ENCODE measurements at regions not wholly inside any gene's neighbourhood (a gene's known extent, or its start where the extent isn't known, plus 50 kb on each side); places are given as distances from the start of the nearest gene placed in this dataset.

- Histone ChIP-seq H3K27ac (ENCODE audit: low read depth in 1 of 2, low read length in 2 of 2) (no peak overlapping the region), H3K9ac (ENCODE audit: low read depth in 1 of 2, low read length in 2 of 2) (no peak overlapping the region), H3K4me3 (ENCODE audit: low read depth in 1 of 3, low read length in 3 of 3) (no peak overlapping the region), H3K27me3 (ENCODE audit: control insufficient read depth in 4 of 4, insufficient read depth in 4 of 4, low read length in 3 of 4) (no peaks in the 10 kb centered on the region), H3K36me3 (ENCODE audit: control insufficient read depth in 4 of 4, insufficient read depth in 3 of 4, low read depth in 1 of 4, low read length in 3 of 4) (no peaks in the 10 kb centered on the region), H3K9me3 (ENCODE audit: control insufficient read depth in 4 of 4, low read length in 3 of 4) (no peaks in the 10 kb centered on the region), H3K4me1 (ENCODE audit: control insufficient read depth in 4 of 4, insufficient read depth in 4 of 4, low read length in 3 of 4) (no peaks in the 10 kb centered on the region)
- no peak for DNase-seq (ENCODE audit: low spot score)
- 92% methylated on average over 1 of the region's 1 CpG for whole genome bisulfite sequencing
- TF ChIP-seq ATF3 (IDR thresholded peaks at IDR 0.05) = no peak
- TF ChIP-seq REST (IDR thresholded peaks at IDR 0.05) = no peak
- no peak for TF ChIP-seq RAD21 (IDR thresholded peaks at IDR 0.05)
- TF ChIP-seq CTCF (IDR thresholded peaks at IDR 0.05; ENCODE audit: low read depth, low read length, missing input control) = no peak
- TF ChIP-seq RXRA (IDR thresholded peaks at IDR 0.05) = no peak
- TF ChIP-seq MAX (IDR thresholded peaks at IDR 0.05) = no peak
- no peak for TF ChIP-seq SP1 (IDR thresholded peaks at IDR 0.05)
- no peak for TF ChIP-seq HNF4G (IDR thresholded peaks at IDR 0.05)
- no peak for TF ChIP-seq JUND (IDR thresholded peaks at IDR 0.05)
- no peak for TF ChIP-seq EGR1 (IDR thresholded peaks at IDR 0.05; ENCODE audit: low read depth in 2 of 2)
- no peak for TF ChIP-seq FOXA1 (IDR thresholded peaks at IDR 0.05)
- TF ChIP-seq GABPA (IDR thresholded peaks at IDR 0.05 in 1 of 2, conservative IDR thresholded peaks at IDR 0.05 in 1 of 2) = no peak
- TF ChIP-seq YY1 (IDR thresholded peaks at IDR 0.05) = no peak
Measured at GRCh38 chr1:217224201-217224600, 406.7 kb downstream of the GPATCH2 start.

- WGBS = 55% methylated on average over 3 of the region's 3 CpGs
- TF ChIP-seq EGR1 (IDR thresholded peaks at IDR 0.05; ENCODE audit: low read depth in 2 of 2) (no peak), GABPA (IDR thresholded peaks at IDR 0.05 in 1 of 2, conservative IDR thresholded peaks at IDR 0.05 in 1 of 2) (no peak), MAX (IDR thresholded peaks at IDR 0.05) (no peak), YY1 (IDR thresholded peaks at IDR 0.05) (no peak), NR2F2 (IDR thresholded peaks at IDR 0.05) (no peak), REST (IDR thresholded peaks at IDR 0.05) (no peak), FOXA1 (IDR thresholded peaks at IDR 0.05) (no peak), HNF4G (IDR thresholded peaks at IDR 0.05) (no peak), SP1 (IDR thresholded peaks at IDR 0.05) (no peak), HNF4A (conservative IDR thresholded peaks at IDR 0.05) (no peak), FOXA2 (IDR thresholded peaks at IDR 0.05) (no peak), ZBTB33 (IDR thresholded peaks at IDR 0.05) (no peak)
Measured at GRCh38 chr1:217214551-217214950, 416.3 kb downstream of the GPATCH2 start.

More at GRCh38 chr1:217214551-217214950, 416.3 kb downstream of the GPATCH2 start:
- Histone ChIP-seq H3K27me3 (ENCODE audit: control insufficient read depth in 4 of 4, insufficient read depth in 4 of 4, low read length in 3 of 4) (peaks cover 0 to 3% (median 0%) of the 10 kb centered on the region in 4 donors), H3K9ac (ENCODE audit: low read depth in 1 of 2, low read length in 2 of 2) (no peak overlapping the region), H3K4me3 (ENCODE audit: low read depth in 1 of 3, low read length in 3 of 3) (no peak overlapping the region), H3K9me3 (ENCODE audit: control insufficient read depth in 4 of 4, low read length in 3 of 4) (no peaks in the 10 kb centered on the region), H3K36me3 (ENCODE audit: control insufficient read depth in 4 of 4, insufficient read depth in 3 of 4, low read depth in 1 of 4, low read length in 3 of 4) (no peaks in the 10 kb centered on the region), H3K27ac (ENCODE audit: low read depth in 1 of 2, low read length in 2 of 2) (no peak overlapping the region), H3K4me1 (ENCODE audit: control insufficient read depth in 4 of 4, insufficient read depth in 4 of 4, low read length in 3 of 4) (no peaks in the 10 kb centered on the region)
- no peak for DNase-seq (ENCODE audit: low spot score)
